ENCODE measurements at regions not wholly inside any gene's neighbourhood (a gene's known extent, or its start where the extent isn't known, plus 50 kb on each side); places are given as distances from the start of the nearest gene placed in this dataset.

- H3K27me3 Mint-ChIP-seq (ENCODE audit: low read depth) = peaks cover 2% of the 10 kb centered on the region
- Histone ChIP-seq H3K14ac (ENCODE audit: insufficient read depth, low read length) (no peak overlapping the region), H2AFZ (ENCODE audit: low read length) (no peak overlapping the region), H4K8ac (replicated peaks; ENCODE audit: insufficient read length, low read depth, low read length) (no peak overlapping the region), H2AK5ac (ENCODE audit: insufficient read length, low read length) (no peak overlapping the region), H3K27ac (ENCODE audit: insufficient read length, low read depth, low read length) (no peak overlapping the region), H3K9me3 (ENCODE audit: control insufficient read depth, low read depth, low read length) (no peaks in the 10 kb centered on the region), H3K79me2 (ENCODE audit: insufficient read depth, low read length) (no peaks in the 10 kb centered on the region), H2BK15ac (ENCODE audit: low read depth, low read length) (no peak overlapping the region), H2BK12ac (ENCODE audit: insufficient read length, low read depth, low read length) (no peak overlapping the region), H3T11ph (ENCODE audit: low read length) (no peak overlapping the region), H3K9ac (ENCODE audit: extremely low read depth, insufficient read length, low read length) (no peak overlapping the region), H3K79me1 (ENCODE audit: insufficient read depth, low read depth, low read length, poor library complexity, severe bottlenecking) (no peaks in the 10 kb centered on the region), H2BK20ac (ENCODE audit: low read depth, low read length, poor library complexity, severe bottlenecking) (no peak overlapping the region), H3K56ac (ENCODE audit: insufficient read length, low read depth, low read length) (no peak overlapping the region), H2BK5ac (ENCODE audit: insufficient read length, low read length) (no peak overlapping the region), H4K5ac (ENCODE audit: insufficient read length, low read depth, low read length) (no peak overlapping the region), H3K23me2 (ENCODE audit: insufficient read length, low read depth, low read length, poor library complexity, severe bottlenecking) (no peaks in the 10 kb centered on the region), H3K23ac (ENCODE audit: insufficient read length, low read depth, low read length) (no peak overlapping the region), H4K20me1 (ENCODE audit: control insufficient read depth, insufficient read depth, insufficient read length) (no peaks in the 10 kb centered on the region), H3K4me1 (ENCODE audit: insufficient read depth, low read length) (no peaks in the 10 kb centered on the region), H3K18ac (ENCODE audit: insufficient read length, low read depth, low read length) (no peak overlapping the region), H3K4me2 (ENCODE audit: insufficient read depth, insufficient read length, low read length) (no peak overlapping the region), H4K91ac (ENCODE audit: insufficient read length, low read depth, low read length) (no peak overlapping the region), H3K27me3 (ENCODE audit: insufficient read depth, low read length) (no peaks in the 10 kb centered on the region), H2BK120ac (ENCODE audit: low read depth, low read length, poor library complexity, severe bottlenecking) (no peak overlapping the region), H3K4ac (ENCODE audit: low read depth, low read length) (no peak overlapping the region)
- peaks cover 0 to 4% (median 2%) of the 10 kb centered on the region in 3 experiments; a peak in 3 of 7 replicates for H3K36me3 Mint-ChIP-seq (ENCODE audit: insufficient read depth in 1 of 3, low read depth in 3 of 3)
- H3K4me1 Mint-ChIP-seq = 0 out of 4 replicates have a peak, but pooled peaks cover 0 to 4% of the 10 kb centered on the region in 2 experiments
- WGBS (ENCODE audit: extremely low coverage, insufficient read length, low lambda C conversion rate) = no CpG with 5 or more reads among the region's 7 CpGs
- H3K27ac Mint-ChIP-seq = no peak overlapping the region
- no peak overlapping the region for H3K4me3 Mint-ChIP-seq
- TF ChIP-seq CTCF (conservative IDR thresholded peaks at IDR 0.05) = no peak
- DNase-seq = no peak
- peaks cover 4 to 15% of the 10 kb centered on the region in 2 experiments; a peak in 3 of 5 replicates for H3K9me3 Mint-ChIP-seq
These were observed 75.1 kb upstream of the PLPP4 start for GRCh38 chr10:120381931-120382330.

Measured in H9 (cell line).